HK-2 (cell line): ENCODE measurements at regions not wholly inside any gene's neighbourhood (a gene's known extent, or its start where the extent isn't known, plus 50 kb on each side); places are given as distances from the start of the nearest gene placed in this dataset.

Experiments
- DNase-seq: peaks from one replicate; pipeline ENCODE4 v3.0.0-alpha.2; 2018; ENCODE audit not compliant: unreplicated experiment

DNA sequence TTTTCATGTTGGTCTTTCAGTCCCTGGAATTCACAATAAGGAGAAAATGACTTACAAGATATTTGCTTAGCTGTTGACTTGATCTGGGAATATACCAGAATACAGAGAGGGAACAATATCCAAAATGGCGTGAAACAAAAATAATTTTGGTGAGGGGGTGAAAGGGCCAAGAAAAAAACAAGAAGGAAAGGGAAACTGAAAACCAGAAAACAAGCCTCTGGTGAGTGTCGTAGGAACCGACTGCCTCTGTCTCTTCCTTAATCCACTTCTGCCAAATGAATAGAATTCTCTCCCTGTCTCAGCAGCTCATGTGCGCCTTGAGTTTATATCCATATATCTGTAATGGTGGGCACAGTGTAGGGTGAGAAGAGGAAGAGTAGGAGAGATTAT lies 367.6 kb downstream of the ETS1 start:
- DNase-seq, result no peak

DNA sequence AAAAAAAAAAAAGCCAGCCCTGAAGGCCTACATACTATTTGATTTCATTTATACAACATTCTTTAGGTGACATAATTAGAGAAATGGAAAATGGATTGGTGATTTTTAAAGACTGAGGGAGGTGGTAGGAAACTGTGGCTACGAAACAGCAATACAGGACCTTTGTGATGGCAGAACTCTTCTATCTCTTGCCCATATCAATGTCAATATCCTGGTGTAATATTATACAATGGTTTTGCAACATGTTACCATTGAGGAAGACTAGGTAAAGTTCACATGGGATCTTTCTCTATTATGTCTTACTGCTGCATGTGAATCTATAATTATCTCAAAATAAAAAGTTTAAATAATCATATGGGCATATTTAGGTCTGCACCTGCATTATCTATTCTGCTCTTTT lies 371.2 kb downstream of the ETS1 start:
- no peak for DNase-seq

DNA sequence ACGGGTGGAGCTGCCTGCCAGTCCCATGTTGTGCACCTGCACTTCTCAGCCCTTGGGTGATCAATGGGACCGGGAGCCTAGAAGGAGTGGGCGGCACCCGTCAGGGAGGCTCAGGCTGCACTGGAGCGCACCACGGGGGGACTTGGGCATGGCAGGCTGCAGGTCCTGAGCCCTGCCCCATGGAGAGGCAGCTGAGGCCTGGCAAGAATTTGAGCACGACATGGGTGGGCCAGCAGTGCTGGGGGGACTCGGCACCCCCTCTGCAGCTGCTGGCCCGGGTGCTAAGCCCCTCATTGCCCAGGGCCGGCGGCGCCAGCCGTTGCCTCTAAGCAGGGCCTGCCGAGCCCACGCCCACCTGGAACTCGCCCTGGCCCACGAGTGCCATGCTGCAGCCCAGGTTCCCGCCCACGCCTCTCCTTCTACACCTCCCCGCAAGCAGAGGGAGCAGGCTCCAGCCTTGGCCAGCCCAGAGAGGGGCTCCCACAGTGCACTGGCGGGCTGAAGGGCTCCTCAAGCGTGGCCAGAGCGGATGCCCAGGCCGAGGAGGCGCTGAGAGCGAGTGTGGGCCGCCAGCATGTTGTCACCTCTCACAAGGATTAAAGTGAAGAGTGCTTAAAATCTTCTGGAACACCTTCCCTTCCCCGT lies 372.0 kb downstream of the ETS1 start:
- no peak for DNase-seq

DNA sequence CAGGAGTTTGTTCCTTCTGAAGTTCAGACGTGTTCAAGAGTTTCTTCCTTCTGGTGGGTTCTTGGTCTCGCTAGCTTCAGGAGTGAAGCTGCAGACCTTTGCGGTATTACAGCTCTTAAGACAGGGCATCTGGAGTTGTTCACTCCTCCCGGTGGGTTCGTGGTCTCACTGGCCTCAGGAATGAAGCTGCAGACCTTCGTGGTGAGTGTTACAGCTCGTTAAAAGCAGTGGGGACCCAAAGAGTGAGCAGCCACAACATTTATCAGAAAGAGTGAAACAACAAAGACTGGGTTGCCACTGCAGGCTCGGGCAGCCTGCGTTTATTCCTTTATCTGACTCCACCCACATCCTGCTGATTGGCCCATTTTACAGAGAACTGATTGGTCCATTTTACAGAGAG lies 373.1 kb downstream of the ETS1 start:
- DNase-seq, result no peak

DNA sequence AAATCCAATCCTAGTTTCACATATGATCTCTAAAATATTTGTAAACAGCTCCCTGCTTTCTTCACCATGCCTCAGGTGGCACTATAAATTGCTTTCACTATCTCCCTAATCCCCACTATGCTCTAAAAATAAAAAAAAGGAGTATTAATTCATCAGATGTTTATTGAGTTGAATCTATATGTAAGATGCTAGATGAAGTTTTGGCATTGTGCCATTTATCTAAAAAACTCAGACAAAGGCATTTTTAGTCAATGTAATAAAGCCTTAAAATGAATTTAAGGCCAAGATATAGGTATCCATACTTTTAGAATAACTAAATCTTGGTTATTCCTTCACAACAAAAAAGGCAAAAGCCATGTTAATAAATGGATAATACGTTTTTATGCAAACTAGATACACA lies 373.9 kb downstream of the ETS1 start:
- no peak for DNase-seq

DNA sequence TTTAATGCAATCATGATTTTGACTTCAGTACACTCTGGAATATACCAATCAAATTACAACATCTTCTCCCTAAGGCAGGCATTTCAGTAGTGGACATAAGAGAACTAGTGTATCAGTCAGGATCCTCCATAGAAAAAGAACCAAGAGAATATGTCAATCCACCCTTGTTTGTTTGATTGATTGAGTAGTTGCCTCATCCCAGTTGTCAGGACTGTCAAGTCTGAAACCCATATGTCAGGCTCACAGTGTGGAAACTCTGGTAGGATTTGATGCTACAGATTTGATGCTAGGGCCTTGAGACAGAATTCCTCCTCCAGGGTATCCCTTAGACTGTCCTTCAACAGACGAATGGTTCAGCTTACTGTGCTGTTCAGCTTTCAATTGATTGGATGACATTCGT lies 375.0 kb downstream of the ETS1 start:
- no peak for DNase-seq

DNA sequence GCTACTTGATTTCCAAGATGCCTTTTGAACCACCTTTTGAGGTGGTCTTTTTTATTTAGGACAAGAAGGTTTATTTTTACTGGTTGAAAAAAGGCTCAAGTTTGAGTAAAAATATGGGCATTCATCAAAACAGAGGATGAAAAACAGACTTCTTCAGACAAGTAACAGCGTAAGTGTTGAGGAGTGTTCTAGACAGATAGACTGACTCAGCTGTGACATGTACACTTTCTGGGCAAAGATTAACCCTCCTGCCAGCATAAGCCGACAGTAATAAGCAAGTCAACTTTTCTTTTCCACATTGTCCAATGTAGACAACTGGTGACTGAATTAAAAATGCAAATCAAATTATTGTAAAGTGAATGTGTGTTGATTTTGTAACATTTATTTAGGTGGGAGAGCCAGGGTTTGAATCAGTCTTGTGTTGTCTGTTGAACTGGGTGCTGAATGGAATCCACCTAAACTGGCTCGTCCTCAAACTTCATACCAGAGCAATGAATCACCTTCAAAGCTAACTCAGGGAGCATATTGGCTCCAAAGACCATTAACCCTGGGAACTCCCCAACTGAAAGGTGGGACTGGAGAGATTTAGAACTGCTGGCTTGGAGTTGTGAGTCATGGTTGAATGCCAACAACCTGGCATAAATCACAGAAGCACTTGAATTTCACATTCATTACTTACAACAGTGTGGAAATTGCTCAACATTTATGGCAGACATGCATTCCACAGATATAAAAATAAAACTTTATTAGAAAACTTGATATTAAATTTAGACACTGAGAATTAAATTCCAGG lies 377.0 kb downstream of the ETS1 start:
- DNase-seq, result peak; percentile 68

DNA sequence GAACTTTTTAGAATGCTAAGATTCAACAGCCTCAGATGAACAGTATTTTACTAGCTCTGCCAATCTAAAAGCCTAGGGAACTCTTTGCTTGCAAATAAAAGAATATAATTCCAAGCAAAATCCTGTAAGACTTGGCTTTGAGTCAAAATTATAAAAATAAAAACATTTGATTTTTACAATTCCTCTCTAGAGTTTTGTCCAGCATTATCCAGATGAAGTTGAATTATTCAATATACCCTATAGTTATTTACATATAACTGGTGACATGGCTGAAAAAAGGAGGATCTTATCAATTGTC lies 378.3 kb downstream of the ETS1 start:
- DNase-seq, result no peak

DNA sequence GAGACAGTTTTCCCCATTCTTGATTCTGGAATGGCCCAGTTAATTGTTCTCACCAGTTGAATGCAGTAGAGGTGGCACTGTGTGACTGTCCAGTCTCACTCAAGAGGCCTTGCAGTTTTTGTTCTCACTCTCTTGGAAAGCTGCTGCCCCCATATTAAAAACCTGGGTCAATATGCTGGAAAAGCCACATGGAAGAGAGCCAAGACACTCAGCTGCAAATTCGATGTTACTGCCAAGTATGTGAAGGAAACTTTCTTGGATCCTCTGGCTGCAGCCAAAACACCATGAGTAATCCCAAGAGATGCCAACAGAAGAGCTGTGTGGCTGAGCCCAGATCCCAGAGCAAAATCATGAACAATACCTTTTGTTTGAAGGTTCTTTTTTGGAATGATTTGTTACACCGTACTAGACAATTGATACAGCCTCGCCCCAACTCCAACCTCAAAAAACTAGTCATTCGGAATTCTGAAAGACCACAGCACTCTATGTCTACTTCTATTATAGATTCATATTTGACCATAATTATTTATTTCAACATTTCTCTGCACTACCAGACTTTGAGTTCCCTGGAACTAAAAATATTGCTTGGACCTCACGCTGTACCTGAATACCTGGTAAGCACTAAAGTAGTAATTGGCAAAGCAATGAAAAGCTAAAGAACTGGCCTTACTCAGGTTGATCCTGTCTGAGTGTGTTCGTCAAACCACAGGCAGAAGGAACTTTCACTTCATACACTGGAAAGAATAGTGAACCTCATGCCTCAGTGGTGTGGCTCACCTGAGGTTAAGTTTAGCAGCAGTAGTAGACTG lies 378.8 kb downstream of the ETS1 start:
- DNase-seq, result peak; percentile 60

DNA sequence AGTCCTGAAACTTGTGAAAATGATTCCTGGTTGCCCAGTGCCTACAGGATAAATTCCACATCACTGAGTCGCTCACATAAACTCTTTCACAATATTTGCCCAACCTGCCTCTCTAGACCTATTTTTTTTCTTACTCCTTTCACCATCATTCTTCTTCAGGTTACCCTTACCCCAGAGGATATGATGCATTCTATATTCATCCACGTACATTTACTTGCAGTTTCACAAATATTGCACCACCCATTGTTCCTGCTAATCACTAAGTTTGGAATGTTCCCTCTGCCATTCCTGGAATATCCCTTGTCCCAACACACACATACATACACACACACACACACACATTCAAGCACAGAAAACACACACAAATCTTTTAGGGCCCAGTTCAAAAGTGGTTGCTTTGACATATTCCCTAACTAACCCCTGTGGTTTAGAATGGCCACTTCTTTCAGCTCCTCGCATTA lies 379.5 kb downstream of the ETS1 start:
- no peak for DNase-seq

DNA sequence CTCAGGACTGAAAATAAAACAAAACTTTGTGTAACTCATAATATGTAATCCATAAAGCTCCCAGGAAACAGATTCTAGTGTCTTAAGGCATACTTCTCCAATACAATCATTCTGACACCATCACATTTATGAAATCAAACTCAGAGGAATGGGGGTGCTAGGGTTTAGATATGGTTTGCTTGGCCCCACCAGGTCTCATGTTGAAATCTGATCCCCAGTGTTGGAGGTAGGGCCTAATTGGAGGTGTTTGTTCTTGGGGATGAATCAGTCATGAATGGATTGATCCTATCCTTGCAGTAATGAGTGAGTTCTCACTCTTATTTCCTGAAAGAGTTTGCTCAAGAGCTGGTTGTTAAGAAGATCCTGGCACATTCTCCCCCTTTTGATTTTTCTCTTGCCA lies 380.9 kb downstream of the ETS1 start:
- DNase-seq, result peak; percentile 5

DNA sequence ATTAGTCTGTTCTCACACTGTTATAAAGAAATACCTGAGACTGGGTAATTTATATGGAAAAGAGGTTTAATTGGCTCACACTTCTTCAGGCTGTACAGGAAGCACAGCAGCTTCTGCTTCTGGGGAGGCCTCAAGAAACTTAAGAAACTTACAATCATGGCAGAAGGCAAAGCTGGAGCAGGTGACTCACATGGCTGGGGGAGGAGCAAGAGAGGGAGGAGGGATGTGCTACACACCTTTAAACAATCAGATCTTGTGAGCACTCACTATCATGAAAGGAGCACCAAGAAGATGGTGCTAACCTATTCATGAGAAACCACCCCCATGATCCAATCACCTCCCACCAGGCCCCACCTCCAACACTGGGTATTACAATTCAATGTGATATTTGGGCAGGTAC lies 381.6 kb downstream of the ETS1 start:
- no peak for DNase-seq

DNA sequence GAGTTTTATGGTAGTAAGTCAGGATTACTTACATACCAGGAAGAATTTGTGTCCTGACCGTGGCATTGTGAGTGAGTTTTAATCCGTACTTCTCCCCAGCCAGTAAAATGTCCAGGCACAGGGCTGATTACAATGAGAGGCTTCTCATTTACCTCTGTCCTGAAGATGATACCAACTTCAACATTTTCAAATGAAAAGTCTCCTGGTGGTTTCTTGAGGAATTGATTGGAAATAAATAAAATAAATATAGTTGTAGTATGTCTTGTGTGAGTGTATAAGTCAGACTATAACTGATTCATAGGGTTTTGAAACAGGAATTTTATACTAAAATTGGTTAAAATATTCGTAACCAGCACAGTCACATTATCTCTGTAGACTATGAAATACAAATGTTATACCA lies 382.5 kb downstream of the ETS1 start:
- no peak for DNase-seq

DNA sequence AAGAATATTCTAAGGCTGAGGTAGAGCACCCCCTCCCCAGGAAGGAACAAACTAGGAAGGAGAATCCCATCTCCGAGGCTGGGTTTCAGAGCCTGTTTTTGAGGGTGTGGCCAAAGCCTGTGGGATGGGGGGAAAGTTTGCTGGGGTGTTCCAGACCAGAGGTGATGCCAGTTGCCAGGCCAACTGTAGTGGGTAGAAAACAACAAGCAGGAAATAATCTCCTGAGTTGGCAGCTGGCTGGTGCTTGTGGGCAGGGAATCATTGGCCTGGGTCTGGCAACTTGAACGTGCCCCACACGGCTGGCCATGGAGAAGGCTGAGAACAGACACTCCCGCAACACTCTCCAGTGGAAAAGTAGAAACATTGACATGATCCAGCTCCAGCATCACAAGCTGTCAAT lies 385.6 kb downstream of the ETS1 start:
- DNase-seq, result no peak

DNA sequence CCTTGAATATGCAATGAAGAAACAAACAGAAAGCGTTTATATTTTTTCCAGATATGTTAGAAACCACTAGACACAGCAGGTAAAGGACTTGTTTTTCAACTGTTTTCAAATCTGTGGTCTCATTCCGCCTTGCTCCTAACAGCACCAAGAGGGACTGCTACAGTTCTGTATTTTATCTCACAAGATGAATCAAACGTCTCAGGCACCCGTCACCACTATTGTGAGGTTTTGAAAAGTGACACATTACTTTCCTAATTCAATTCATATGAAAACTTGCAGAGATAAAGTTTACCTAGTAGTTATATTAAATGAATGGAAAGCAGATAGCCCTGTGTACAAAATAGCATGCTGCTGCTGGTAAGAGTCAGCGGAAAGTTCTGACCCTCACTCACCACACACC lies 386.3 kb downstream of the ETS1 start:
- DNase-seq, result no peak

DNA sequence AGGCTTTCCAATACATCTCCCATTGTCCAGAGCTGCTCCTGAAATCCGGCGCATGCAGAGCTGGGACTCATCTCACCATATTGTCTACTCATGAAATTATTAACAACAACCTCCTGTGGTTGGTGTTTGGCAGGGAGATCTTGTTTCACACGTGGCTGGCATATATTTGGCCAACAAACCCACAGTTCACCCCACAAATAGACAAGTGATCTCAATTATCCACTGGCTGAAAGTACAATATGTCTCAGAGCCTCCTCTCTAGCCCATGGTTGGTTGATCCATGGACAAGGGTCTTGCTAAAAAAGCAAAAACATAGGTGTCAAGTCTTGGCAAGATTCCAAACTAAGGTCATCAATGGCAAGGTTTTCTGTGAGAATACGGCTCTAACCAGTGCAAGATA lies 386.9 kb downstream of the ETS1 start:
- no peak for DNase-seq

DNA sequence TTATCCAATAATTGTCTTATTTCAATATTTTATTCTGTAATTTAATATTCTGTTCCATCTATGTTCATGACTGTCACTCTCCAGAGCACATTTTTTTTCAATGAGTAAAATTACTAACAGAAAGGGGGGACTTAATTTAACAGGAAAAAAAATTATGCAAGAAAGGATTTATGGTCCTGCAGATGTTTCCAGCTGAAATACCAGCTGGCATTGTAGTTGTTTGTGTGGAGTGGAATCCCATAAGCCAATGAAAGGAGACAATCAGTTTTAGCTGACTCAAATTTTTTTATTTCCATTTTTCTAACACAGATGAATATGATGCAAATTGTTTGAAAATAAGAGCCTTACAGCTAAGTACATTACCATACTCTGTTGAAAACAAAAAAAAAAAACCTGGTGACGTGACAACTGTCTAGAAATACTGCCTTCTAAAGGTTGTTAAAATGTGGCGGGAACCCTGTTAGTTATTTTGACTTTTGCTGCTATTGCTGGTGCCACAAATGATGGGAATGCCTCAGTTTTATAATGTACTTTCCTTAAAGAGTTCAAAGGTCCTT lies 389.1 kb downstream of the ETS1 start:
- no peak for DNase-seq

DNA sequence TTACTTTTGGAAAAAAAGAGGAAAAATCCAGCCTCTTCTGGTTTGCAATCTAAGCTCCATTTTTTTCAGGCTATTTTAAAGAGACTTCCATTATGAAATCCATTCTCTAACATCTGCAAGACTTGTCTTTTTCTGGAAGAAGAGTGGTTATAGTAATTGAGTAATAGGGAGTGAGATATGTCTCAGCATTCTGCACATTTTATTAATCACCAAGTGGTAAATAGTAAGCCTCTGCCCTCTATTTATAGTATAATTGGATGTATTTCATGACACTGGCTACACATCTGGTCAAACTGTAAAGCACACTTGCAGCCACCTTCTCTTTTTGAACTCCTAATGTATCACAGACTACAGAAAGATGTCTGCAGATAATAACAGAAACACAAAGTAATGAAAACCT lies 391.1 kb downstream of the ETS1 start:
- DNase-seq, result no peak

DNA sequence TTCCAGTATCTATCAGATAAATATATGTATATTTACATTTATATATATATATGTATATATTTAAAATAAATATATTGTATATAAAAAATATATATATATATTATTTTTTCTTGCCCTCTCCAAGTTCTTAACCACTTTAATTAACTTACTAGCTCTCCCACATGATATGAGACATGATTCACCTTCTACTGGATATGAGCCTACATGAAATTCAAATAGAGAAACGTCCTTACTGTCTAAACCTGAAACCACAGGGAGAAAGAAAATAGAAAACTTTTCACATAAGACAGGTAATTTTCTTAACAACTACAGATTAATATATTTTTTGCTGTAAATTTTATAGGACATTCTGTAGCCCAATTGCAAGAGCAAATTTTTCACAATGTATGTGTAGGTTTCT lies 391.6 kb downstream of the ETS1 start:
- DNase-seq, result no peak

DNA sequence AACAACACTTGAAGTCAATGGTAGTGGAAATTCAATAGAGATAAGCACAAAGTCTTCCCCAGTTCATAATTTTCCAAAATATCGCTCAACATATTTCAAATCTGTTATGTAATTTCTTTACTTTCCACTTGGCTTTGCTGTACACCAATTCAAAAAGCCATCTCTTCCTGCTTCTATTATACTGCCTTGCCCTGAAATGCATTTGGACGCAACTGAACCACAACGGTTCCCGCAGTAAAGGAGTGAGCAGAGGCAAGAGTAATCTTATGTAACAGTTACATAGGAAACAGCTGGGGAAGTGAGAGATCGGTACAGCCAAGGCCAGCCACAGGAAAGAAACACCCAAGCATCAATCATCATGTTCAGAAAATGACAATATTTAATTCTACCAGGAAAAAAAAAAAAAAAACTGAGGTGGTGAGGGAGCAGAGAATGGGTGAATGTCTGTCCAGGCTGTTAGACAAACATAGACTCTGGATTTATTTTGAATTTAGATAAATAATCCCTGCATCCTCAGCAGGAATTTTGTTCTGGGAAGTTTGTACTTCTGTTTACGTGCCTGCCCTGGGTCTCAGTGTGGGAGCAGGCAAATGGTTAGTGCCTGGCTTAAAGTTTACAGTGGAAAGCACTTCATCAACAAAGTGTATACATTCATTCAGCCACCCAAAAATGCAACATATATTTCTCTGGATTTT lies 392.2 kb downstream of the ETS1 start:
- no peak for DNase-seq

DNA sequence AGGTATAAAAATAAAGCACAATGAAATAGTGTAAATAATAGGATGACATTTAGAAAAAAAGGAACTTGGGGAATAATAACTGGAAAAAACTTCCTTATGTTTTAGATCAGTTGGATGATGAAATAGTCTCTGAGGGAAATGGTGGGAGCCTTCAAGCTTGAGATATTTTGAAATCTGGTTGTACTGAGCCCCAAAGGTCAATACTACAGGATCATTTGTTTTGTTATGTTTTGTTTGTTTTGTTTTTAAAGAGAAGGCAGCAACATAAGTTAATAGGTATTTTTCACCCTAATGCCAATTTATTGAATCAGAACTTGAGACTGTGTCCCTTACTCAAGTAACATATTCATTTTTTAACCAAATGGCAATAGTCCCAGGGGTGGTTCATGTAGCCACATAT lies 393.1 kb downstream of the ETS1 start:
- no peak for DNase-seq

DNA sequence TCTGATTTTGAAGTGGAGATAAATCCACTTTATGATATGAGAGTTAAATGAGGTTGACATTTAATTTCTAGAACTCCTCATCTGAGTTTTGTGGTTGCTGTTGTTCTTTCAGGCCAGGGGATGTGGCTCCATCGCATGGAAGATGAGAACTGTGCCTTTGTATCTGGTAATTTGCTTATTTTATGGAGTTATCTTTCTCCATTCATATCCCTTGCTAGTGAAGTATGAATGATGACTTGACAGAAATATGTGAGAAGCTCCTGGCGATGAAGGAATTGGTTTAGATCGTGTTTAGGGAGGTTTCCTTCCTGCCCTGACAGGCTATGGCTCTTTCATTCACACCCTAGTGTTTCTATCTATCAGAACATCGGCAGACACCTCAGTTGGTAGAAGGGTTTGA lies 393.7 kb downstream of the ETS1 start:
- no peak for DNase-seq
